ENCODE measurements at regions not wholly inside any gene's neighbourhood (a gene's known extent, or its start where the extent isn't known, plus 50 kb on each side); places are given as distances from the start of the nearest gene placed in this dataset.

- H3K9me3 Mint-ChIP-seq = no peaks in the 10 kb centered on the region
- H3K4me3 Mint-ChIP-seq = no peak overlapping the region
- H3K27ac Mint-ChIP-seq = no peak overlapping the region
- no peak for TF ChIP-seq CTCF (IDR thresholded peaks at IDR 0.05)
- ATAC-seq (peak; percentile 90), DNase-seq (peak; percentile 14)
- CTCF ChIA-PET = no interaction called here
- intact Hi-C loops (cut with micrococcal nuclease) = no loop called here
- no peaks in the 10 kb centered on the region for H3K36me3 Mint-ChIP-seq (ENCODE audit: low read depth)
- POLR2A ChIA-PET = interaction anchor here (0.6 kb wide), 1 partner anchor 670 kb away, joined by 3 read pairs; no protein-coding TSS in a partner anchor
- H3K27me3 Mint-ChIP-seq = peaks cover 2% of the 10 kb centered on the region
- peaks cover 11% of the 10 kb centered on the region for H3K4me1 Mint-ChIP-seq (ENCODE audit: low read depth)
Measured at GRCh38 chr7:17022920-17023319, 141.1 kb upstream of the AGR3 start.

GRCh38 chr7:17026269-17026668 lies 144.5 kb upstream of the AGR3 start:
- ATAC-seq (no peak), DNase-seq (no peak)
- Mint-ChIP-seq H3K4me3 (no peak overlapping the region), H3K27ac (no peak overlapping the region), H3K9me3 (no peaks in the 10 kb centered on the region), H3K4me1 (ENCODE audit: low read depth) (peaks cover 15% of the 10 kb centered on the region), H3K27me3 (peaks cover 2% of the 10 kb centered on the region), H3K36me3 (ENCODE audit: low read depth) (no peaks in the 10 kb centered on the region)
- TF ChIP-seq CTCF (IDR thresholded peaks at IDR 0.05) = no peak
- POLR2A ChIA-PET = no interaction called here
- CTCF ChIA-PET = no interaction called here
- intact Hi-C loops (cut with micrococcal nuclease) = no loop called here

- DNase-seq (no peak), ATAC-seq (no peak)
- H3K4me1 Mint-ChIP-seq (ENCODE audit: low read depth) = peaks cover 15% of the 10 kb centered on the region
- intact Hi-C loops (cut with micrococcal nuclease) = no loop called here
- H3K36me3 Mint-ChIP-seq (ENCODE audit: low read depth) = no peaks in the 10 kb centered on the region
- H3K27ac Mint-ChIP-seq = no peak overlapping the region
- peaks cover 2% of the 10 kb centered on the region for H3K27me3 Mint-ChIP-seq
- TF ChIP-seq CTCF (IDR thresholded peaks at IDR 0.05) = no peak
- POLR2A ChIA-PET = no interaction called here
- H3K4me3 Mint-ChIP-seq = no peak overlapping the region
- no peaks in the 10 kb centered on the region for H3K9me3 Mint-ChIP-seq
- CTCF ChIA-PET = no interaction called here
Measured at GRCh38 chr7:17027143-17027788, 145.5 kb upstream of the AGR3 start.

GRCh38 chr7:17027789-17028152 lies 146.0 kb upstream of the AGR3 start:
- TF ChIP-seq CTCF (IDR thresholded peaks at IDR 0.05) = no peak
- CTCF ChIA-PET = no interaction called here
- no peak overlapping the region for H3K27ac Mint-ChIP-seq
- ATAC-seq (no peak), DNase-seq (no peak)
- no peaks in the 10 kb centered on the region for H3K36me3 Mint-ChIP-seq (ENCODE audit: low read depth)
- POLR2A ChIA-PET = no interaction called here
- no peaks in the 10 kb centered on the region for H3K9me3 Mint-ChIP-seq
- intact Hi-C loops (cut with micrococcal nuclease) = no loop called here
- H3K27me3 Mint-ChIP-seq = peaks cover 2% of the 10 kb centered on the region
- peaks cover 10% of the 10 kb centered on the region for H3K4me1 Mint-ChIP-seq (ENCODE audit: low read depth)
- H3K4me3 Mint-ChIP-seq = no peak overlapping the region

- no peak for TF ChIP-seq CTCF (IDR thresholded peaks at IDR 0.05)
- POLR2A ChIA-PET = no interaction called here
- no peak overlapping the region for H3K27ac Mint-ChIP-seq
- ATAC-seq (peak; percentile 51), DNase-seq (no peak)
- no peaks in the 10 kb centered on the region for H3K9me3 Mint-ChIP-seq
- no peak overlapping the region for H3K4me3 Mint-ChIP-seq
- peaks cover 4% of the 10 kb centered on the region for H3K4me1 Mint-ChIP-seq (ENCODE audit: low read depth)
- CTCF ChIA-PET = no interaction called here
- peaks cover 2% of the 10 kb centered on the region for H3K27me3 Mint-ChIP-seq
- H3K36me3 Mint-ChIP-seq (ENCODE audit: low read depth) = no peaks in the 10 kb centered on the region
- intact Hi-C loops (cut with micrococcal nuclease) = no loop called here
Measured at GRCh38 chr7:17029150-17029549, 147.4 kb upstream of the AGR3 start.

Measured in activated CD8-positive, alpha-beta T cell treated with anti-CD3 and anti-CD28 coated beads for 36 hours (primary cell).